ENCODE measurements at regions not wholly inside any gene's neighbourhood (a gene's known extent, or its start where the extent isn't known, plus 50 kb on each side); places are given as distances from the start of the nearest gene placed in this dataset.

GRCh38 chr5:92800365-92800764, 780.7 kb downstream of the NR2F1-AS1 start:
- peaks cover 3% of the 10 kb centered on the region for H3K27me3 Mint-ChIP-seq (ENCODE audit: insufficient read depth, low read depth, poor library complexity)
- H3K4me2 ChIP-seq, result no peak overlapping the region
- DNase-seq (ENCODE audit: low spot score) (no peak), ATAC-seq (no peak)
- no peak overlapping the region for H2AFZ ChIP-seq
- H4K20me1 ChIP-seq (replicated peaks; ENCODE audit: insufficient read depth), result no peaks in the 10 kb centered on the region
- H3K36me3 ChIP-seq (ENCODE audit: insufficient read depth), result no peaks in the 10 kb centered on the region; the same call in 1 of the 2 replicates
- no peaks in the 10 kb centered on the region for H3K4me1 ChIP-seq (ENCODE audit: insufficient read depth)
- peaks cover 19% of the 10 kb centered on the region for H3K9me3 Mint-ChIP-seq
- H3K27me3 ChIP-seq (ENCODE audit: insufficient read depth), result no peaks in the 10 kb centered on the region
- no peaks in the 10 kb centered on the region for H3F3A ChIP-seq (replicated peaks; ENCODE audit: low read depth)
- H3K4me3 ChIP-seq, result no peak overlapping the region
- no peaks in the 10 kb centered on the region; the same call in 1 of the 2 replicates for H3K9me2 ChIP-seq (ENCODE audit: insufficient read depth)
- no peaks in the 10 kb centered on the region for H3K4me1 Mint-ChIP-seq
- no peak overlapping the region for H3K27ac ChIP-seq (ENCODE audit: low read depth)
- peaks cover 13% of the 10 kb centered on the region for H3K36me3 Mint-ChIP-seq (ENCODE audit: low read depth)
- H3K27ac Mint-ChIP-seq, result no peak overlapping the region
- no peaks in the 10 kb centered on the region for H3K79me2 ChIP-seq (replicated peaks; ENCODE audit: insufficient read depth)
- no peak overlapping the region for H3K4me3 Mint-ChIP-seq
- TF ChIP-seq JUNB (IDR thresholded peaks at IDR 0.05; ENCODE audit: unreplicated experiment) (no peak), ZNF114 (CRISPR knock-in tag; IDR thresholded peaks at IDR 0.05) (no peak), CREB1 (CRISPR knock-in tag; IDR thresholded peaks at IDR 0.05; ENCODE audit: low read depth) (no peak), POLR2AphosphoS5 (IDR thresholded peaks at IDR 0.05; ENCODE audit: low read depth) (no peak), STAT1 (IDR thresholded peaks at IDR 0.05; ENCODE audit: unreplicated experiment) (no peak), EZH2 (IDR thresholded peaks at IDR 0.05; ENCODE audit: low read depth, unreplicated experiment) (no peak), EZH2phosphoT487 (IDR thresholded peaks at IDR 0.05; ENCODE audit: unreplicated experiment) (no peak), REST (IDR thresholded peaks at IDR 0.05; ENCODE audit: unreplicated experiment) (no peak), ZNF331 (CRISPR knock-in tag; IDR thresholded peaks at IDR 0.05; ENCODE audit: low read depth) (no peak), CTCF (conservative IDR thresholded peaks at IDR 0.05; ENCODE audit: low read depth in 2 of 2) (no peak), NANOG (IDR thresholded peaks at IDR 0.05; ENCODE audit: borderline replicate concordance) (no peak)
- TF ChIP-seq, protein P1, sequence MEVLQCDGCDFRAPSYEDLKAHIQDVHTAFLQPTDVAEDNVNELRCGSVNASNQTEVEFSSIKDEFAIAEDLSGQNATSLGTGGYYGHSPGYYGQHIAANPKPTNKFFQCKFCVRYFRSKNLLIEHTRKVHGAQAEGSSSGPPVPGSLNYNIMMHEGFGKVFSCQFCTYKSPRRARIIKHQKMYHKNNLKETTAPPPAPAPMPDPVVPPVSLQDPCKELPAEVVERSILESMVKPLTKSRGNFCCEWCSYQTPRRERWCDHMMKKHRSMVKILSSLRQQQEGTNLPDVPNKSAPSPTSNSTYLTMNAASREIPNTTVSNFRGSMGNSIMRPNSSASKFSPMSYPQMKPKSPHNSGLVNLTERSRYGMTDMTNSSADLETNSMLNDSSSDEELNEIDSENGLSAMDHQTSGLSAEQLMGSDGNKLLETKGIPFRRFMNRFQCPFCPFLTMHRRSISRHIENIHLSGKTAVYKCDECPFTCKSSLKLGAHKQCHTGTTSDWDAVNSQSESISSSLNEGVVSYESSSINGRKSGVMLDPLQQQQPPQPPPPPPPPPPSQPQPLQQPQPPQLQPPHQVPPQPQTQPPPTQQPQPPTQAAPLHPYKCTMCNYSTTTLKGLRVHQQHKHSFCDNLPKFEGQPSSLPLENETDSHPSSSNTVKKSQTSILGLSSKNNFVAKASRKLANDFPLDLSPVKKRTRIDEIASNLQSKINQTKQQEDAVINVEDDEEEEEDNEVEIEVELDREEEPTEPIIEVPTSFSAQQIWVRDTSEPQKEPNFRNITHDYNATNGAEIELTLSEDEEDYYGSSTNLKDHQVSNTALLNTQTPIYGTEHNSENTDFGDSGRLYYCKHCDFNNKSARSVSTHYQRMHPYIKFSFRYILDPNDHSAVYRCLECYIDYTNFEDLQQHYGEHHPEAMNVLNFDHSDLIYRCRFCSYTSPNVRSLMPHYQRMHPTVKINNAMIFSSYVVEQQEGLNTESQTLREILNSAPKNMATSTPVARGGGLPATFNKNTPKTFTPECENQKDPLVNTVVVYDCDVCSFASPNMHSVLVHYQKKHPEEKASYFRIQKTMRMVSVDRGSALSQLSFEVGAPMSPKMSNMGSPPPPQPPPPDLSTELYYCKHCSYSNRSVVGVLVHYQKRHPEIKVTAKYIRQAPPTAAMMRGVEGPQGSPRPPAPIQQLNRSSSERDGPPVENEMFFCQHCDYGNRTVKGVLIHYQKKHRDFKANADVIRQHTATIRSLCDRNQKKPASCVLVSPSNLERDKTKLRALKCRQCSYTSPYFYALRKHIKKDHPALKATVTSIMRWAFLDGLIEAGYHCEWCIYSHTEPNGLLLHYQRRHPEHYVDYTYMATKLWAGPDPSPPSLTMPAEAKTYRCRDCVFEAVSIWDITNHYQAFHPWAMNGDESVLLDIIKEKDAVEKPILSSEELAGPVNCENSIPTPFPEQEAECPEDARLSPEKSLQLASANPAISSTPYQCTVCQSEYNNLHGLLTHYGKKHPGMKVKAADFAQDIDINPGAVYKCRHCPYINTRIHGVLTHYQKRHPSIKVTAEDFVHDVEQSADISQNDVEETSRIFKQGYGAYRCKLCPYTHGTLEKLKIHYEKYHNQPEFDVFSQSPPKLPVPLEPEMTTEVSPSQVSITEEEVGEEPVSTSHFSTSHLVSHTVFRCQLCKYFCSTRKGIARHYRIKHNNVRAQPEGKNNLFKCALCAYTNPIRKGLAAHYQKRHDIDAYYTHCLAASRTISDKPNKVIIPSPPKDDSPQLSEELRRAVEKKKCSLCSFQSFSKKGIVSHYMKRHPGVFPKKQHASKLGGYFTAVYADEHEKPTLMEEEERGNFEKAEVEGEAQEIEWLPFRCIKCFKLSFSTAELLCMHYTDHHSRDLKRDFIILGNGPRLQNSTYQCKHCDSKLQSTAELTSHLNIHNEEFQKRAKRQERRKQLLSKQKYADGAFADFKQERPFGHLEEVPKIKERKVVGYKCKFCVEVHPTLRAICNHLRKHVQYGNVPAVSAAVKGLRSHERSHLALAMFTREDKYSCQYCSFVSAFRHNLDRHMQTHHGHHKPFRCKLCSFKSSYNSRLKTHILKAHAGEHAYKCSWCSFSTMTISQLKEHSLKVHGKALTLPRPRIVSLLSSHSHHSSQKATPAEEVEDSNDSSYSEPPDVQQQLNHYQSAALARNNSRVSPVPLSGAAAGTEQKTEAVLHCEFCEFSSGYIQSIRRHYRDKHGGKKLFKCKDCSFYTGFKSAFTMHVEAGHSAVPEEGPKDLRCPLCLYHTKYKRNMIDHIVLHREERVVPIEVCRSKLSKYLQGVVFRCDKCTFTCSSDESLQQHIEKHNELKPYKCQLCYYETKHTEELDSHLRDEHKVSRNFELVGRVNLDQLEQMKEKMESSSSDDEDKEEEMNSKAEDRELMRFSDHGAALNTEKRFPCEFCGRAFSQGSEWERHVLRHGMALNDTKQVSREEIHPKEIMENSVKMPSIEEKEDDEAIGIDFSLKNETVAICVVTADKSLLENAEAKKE (CRISPR knock-in tag; IDR thresholded peaks at IDR 0.05), result no peak
- TF ChIP-seq, protein P2, sequence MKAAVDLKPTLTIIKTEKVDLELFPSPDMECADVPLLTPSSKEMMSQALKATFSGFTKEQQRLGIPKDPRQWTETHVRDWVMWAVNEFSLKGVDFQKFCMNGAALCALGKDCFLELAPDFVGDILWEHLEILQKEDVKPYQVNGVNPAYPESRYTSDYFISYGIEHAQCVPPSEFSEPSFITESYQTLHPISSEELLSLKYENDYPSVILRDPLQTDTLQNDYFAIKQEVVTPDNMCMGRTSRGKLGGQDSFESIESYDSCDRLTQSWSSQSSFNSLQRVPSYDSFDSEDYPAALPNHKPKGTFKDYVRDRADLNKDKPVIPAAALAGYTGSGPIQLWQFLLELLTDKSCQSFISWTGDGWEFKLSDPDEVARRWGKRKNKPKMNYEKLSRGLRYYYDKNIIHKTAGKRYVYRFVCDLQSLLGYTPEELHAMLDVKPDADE (IDR thresholded peaks at IDR 0.05), result no peak

All from GM23338 (cell line).